H7 (cell line): ENCODE measurements at regions not wholly inside any gene's neighbourhood (a gene's known extent, or its start where the extent isn't known, plus 50 kb on each side); places are given as distances from the start of the nearest gene placed in this dataset.

Source experiments
- DNase-seq: peaks from one replicate; pipeline ENCODE4 v3.0.0; 2012
- H3K27me3 ChIP-seq: 2 replicates; pipeline ENCODE4 v1.6.0; 2011; ENCODE audit warnings: mild to moderate bottlenecking, low read length; ENCODE audit not compliant: control insufficient read depth, insufficient read depth
- H3K36me3 ChIP-seq: replicated peaks from 2 replicates; pipeline ENCODE4 v1.5.1; 2011; ENCODE audit warnings: low read length; ENCODE audit not compliant: control insufficient read depth, insufficient read depth
- H3K4me3 ChIP-seq: 2 replicates; pipeline ENCODE4 v1.5.1; 2011; ENCODE audit warnings: low read depth, mild to moderate bottlenecking, control low read depth, low read length, moderate library complexity; ENCODE audit not compliant: insufficient read depth

DNA sequence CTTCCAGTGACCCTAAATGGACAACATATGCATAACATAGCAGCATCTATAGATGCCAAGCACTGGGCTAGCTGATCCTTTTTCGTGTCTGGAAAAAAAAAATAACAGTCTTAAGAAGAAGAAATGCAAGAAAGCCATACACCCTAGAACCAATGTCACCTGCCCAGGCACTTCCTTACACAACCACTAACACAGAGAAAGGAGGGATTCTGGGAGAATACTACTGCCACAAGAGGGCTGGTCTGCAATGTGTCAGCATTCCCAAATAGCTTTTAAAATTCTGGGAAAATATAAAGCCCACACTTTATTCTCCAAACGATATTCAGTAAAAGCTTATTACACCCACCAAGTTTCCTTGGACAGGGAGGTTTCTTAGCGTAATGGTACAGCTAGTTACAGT lies 271.2 kb downstream of the TBL1XR1 start:
- no peak for DNase-seq
- H3K36me3 ChIP-seq, result no peaks in the 10 kb centered on the region
- H3K4me3 ChIP-seq, result no peak overlapping the region
- H3K27me3 ChIP-seq, result no peaks in the 10 kb centered on the region

DNA sequence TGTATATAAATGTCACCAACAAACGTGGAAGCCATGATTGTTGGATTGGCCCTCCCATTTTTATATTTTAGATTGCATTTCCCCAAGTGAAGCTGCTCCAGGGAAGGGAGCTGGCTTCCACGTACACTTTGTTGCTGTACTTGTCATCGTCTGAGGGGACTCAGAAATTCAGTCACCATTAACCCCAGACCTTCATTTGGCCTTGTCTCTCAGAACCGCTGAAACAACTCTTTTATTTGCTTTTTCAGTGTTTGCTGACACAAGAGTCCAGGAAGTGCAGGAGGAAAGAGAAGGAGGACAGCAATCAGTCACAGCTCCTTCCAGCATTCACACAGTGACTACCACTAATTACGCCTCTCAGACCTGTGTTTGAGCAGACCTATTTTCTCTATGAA lies 276.5 kb downstream of the TBL1XR1 start:
- no peak for DNase-seq
- Histone ChIP-seq H3K36me3 (no peaks in the 10 kb centered on the region), H3K27me3 (no peaks in the 10 kb centered on the region), H3K4me3 (no peak overlapping the region)

DNA sequence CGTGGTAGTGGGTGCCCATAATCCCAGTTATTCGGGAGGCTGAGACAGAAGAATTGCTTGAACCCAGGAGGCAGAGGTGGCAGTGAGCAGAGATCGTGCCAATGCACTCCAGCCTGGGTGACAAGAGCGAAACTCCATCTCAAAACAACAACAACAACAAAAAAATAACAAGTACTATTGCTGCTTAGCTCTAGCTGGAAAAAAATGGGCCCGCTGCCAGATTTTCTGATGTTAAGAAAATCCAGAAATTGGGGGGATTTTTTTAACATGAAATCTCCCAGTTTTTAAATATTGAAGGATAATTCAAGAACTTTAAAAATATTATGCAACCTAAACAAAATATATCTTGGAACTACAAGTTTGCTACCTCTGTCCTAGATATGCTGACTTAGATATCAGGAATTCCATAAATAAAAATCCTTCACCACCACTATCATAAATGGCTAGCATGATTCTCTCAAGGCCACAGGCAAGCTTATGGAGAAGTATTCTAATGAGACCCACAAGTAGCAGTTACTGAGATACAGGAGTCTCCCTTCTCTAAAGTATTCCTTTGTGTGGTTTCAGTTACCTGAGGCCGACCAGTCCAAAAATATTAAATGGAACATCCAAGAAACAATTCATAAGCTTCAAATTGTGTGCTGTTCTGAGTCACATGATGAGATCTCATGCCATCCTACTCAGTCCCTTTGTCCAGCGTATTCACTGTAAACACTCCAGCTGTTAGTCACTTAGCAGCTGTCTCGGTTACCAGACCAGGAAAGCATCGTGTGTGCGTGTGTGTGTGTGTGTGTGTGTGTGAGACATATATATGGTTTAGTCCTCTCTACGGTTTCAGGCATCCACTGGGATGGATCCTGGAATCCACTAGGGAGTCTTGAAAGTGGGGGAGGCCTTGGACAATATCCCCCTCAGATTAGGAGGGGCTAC lies 277.2 kb downstream of the TBL1XR1 start:
- no peak for DNase-seq
- Histone ChIP-seq H3K4me3 (no peak overlapping the region), H3K27me3 (no peaks in the 10 kb centered on the region), H3K36me3 (no peaks in the 10 kb centered on the region)

DNA sequence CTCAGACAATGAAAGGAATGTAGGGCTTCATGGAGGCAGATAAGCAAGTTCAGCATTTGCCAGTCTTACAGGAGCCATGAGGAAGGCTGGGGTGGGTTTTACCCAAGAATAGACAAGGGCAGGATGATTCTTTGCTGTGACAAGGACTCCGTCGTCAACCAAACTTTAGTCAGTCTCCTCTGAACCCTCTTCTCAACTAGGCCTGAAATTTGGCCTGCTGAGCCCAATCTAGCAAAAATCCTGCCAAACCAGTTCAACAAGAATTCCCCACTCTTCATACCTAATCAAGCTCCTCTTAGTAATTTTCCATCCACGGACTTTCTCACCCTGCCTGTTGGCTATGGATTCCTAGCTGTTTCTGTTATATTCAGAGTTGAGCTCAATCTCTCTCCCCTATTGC lies 280.5 kb downstream of the TBL1XR1 start:
- peak; percentile 7 for DNase-seq
- no peaks in the 10 kb centered on the region for H3K36me3 ChIP-seq
- no peaks in the 10 kb centered on the region for H3K27me3 ChIP-seq
- no peak overlapping the region for H3K4me3 ChIP-seq

- H3K4me3 ChIP-seq, result no peak overlapping the region
- no peaks in the 10 kb centered on the region for H3K36me3 ChIP-seq
- no peak for DNase-seq
- H3K27me3 ChIP-seq, result no peaks in the 10 kb centered on the region
Measured at GRCh38 chr3:176914764-176915163, 282.5 kb downstream of the TBL1XR1 start.

DNA sequence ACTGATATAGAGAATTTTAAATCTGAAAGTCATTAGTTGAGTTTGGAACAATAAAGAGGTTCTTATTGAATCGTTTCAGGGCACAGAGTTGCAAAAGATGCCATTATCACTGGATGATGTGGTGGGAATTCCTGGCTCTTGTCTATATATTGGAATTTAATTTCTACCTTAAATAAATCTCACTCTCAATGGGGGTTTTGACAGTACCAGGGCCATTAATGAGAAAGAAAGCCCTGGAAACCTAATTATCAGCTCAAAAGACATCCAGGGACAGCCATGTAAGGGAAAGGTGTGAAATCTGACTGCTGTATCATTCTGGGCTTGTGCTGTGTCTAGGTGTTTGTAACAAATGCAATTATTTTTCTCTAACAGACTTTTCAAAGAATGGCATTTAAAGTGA lies 285.7 kb downstream of the TBL1XR1 start:
- Histone ChIP-seq H3K4me3 (no peak overlapping the region), H3K36me3 (no peaks in the 10 kb centered on the region), H3K27me3 (no peaks in the 10 kb centered on the region)
- DNase-seq, result no peak

- Histone ChIP-seq H3K36me3 (no peaks in the 10 kb centered on the region), H3K27me3 (no peaks in the 10 kb centered on the region), H3K4me3 (no peak overlapping the region)
- no peak for DNase-seq
Measured at GRCh38 chr3:176909044-176909443, 288.2 kb downstream of the TBL1XR1 start.

DNA sequence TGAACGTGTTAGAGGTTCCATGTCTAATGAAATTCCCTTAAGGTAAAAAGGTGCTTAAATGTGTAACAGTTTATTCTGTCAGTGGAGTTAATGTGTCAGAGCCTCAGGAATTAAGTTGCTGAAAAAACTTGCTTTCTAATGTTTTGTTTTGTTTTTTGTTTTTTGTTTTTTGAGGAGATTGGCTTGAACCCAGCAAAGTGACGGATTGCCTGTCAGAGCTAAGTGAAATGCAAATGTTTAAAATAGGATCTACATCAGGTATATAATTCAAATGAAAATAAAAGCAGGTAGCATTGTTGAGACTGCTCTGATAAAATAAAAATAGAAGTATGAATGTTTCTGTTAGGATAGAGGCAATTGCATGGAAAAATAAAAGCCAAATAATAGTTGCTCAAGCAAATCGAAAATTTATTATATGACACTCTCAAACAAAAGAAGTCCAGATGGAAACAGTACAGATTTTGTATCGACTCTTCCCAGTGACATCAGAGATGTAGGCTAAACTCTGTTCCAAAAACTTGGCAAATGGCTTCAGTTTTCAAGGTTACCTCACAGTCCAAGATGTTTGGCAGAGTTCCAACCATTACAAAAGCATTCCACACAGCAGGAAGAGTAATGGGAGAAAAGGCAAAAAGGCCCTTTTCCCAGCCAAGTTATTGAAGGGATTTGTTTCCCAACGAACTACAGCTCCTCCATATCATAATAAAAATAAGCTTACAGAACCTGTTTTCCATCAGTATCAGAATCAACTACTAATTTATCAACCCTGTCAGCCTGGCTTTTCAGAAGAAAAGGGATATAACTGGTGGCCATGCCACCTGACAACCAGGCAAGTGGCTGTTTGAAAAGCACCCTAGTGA lies 291.0 kb downstream of the TBL1XR1 start:
- Histone ChIP-seq H3K4me3 (no peak overlapping the region), H3K27me3 (no peaks in the 10 kb centered on the region), H3K36me3 (no peaks in the 10 kb centered on the region)
- DNase-seq, result no peak

DNA sequence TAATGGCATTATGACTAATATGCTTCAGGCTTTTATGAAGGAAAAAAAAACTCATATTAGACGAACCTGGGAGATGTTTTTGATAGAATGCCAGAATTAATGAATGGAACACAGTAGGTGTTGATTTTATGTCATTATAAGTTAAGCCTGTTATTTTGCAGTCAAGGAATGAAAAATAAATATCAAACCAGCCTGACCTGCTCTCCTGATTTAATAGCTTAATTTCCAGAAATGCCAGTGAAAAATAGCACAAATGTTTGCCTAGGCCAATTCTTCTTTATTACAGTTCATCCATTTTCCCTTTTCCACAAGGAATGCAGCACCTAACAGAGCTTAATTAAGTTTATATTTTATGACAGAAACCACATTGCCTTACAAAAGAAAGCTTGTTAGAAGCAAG lies 292.0 kb downstream of the TBL1XR1 start:
- Histone ChIP-seq H3K27me3 (no peaks in the 10 kb centered on the region), H3K36me3 (no peaks in the 10 kb centered on the region), H3K4me3 (no peak overlapping the region)
- DNase-seq, result no peak

DNA sequence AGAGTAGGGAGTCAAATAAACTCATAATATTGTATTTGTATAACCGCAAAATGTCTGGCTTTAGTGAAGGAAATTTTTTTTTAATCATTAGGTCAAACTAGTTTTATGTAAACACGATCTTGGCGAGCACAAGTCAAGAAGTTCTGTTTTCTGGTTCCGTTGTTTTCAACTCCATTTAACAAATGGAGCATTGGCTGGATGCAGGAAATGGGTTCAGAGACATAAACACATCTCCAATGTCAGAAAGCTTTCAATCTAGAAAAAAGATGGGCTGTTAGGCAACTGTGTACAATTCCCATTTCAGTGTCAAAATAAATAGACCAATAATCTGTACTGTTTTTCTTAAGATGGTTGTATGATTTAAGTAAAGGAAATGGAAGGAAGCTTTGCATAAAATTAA lies 292.8 kb downstream of the TBL1XR1 start:
- Histone ChIP-seq H3K4me3 (no peak overlapping the region), H3K27me3 (no peaks in the 10 kb centered on the region), H3K36me3 (no peaks in the 10 kb centered on the region)
- DNase-seq, result no peak

DNA sequence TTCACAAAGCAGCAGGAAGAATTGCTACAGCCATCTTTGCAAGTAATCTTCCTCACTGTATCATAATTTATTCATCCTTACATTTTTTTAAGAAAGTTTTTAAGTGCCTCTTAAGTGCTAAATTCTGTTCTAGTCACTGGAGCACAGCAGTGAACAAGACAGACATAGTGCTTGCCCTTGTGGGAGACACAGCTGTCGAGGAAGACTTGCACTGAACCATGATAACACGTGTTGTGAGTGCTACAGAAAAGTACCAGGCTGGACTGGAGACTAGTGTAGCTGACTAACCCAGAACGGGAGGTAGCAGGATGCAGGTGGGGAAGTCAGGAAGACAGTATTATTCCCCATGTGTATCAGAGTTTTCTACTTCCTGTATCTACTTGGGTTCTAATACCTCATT lies 300.6 kb downstream of the TBL1XR1 start:
- H3K4me3 ChIP-seq, result no peak overlapping the region
- no peak for DNase-seq
- H3K27me3 ChIP-seq, result no peaks in the 10 kb centered on the region
- H3K36me3 ChIP-seq, result no peaks in the 10 kb centered on the region

- DNase-seq, result no peak
- Histone ChIP-seq H3K4me3 (no peak overlapping the region), H3K27me3 (no peaks in the 10 kb centered on the region), H3K36me3 (no peaks in the 10 kb centered on the region)
Measured at GRCh38 chr3:176896165-176896564, 301.1 kb downstream of the TBL1XR1 start.

DNA sequence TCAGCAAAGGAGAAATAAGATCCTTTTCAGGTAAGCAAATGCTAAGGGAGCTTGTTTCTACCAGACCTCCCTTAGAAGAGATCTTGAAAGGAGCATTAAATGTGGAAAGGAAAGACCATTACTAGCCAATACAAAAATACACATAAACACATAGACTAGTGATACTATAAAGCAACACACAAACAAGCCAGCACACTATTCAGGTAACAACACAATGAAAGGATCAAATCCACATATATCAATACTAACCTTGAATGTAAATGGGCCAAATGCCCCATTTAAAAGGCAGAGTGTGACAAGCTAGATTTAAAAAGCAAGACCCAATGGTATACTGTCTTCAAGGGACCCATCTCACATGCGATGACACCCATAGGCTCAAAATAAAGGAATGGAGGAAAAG lies 317.6 kb downstream of the TBL1XR1 start:
- Histone ChIP-seq H3K36me3 (no peaks in the 10 kb centered on the region), H3K27me3 (no peaks in the 10 kb centered on the region), H3K4me3 (no peak overlapping the region)
- DNase-seq, result no peak

- no peak for DNase-seq
- Histone ChIP-seq H3K27me3 (no peaks in the 10 kb centered on the region), H3K4me3 (no peak overlapping the region), H3K36me3 (no peaks in the 10 kb centered on the region; the same call in 1 of the 2 replicates)
Measured at GRCh38 chr3:176873261-176873660, 324.0 kb downstream of the TBL1XR1 start.

DNA sequence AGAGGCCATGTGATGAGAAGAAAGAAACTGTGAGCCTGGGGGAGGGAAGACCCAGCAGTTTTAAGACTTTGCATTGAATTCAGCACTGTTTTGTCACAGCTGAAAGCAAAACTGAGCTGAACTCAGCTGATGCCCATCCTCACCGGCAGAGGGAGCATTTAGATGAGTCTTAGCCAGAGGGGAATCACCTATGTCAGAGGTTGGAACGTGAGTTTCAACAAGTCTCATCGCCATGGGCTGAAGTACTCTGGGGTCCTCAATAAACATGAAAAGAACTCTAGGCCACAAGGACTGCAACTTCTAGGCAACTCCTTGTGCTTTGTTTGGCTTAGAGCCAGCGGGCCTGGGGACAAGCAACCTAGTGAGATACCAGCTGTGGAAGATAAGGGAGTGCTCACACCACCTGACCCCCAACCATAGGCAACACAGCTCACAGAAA lies 324.5 kb downstream of the TBL1XR1 start:
- Histone ChIP-seq H3K27me3 (no peaks in the 10 kb centered on the region), H3K36me3 (no peaks in the 10 kb centered on the region; the same call in 1 of the 2 replicates), H3K4me3 (no peak overlapping the region)
- DNase-seq, result peak; percentile 27
